HG02943 (cell line): ENCODE measurements at regions not wholly inside any gene's neighbourhood (a gene's known extent, or its start where the extent isn't known, plus 50 kb on each side); places are given as distances from the start of the nearest gene placed in this dataset.
"Not testable (repeated sequence)": the region's sequence is repeated elsewhere in the genome, so short reads cannot be mapped to it uniquely, and the experiment has no call there.

Experiments used
- ATAC-seq: cut with Tn5 transposase; IDR thresholded peaks from one replicate; pipeline ENCODE4 v1.9.1; 2021; ENCODE audit warnings: mild to moderate bottlenecking, low read depth, moderate library complexity; ENCODE audit not compliant: unreplicated experiment

- ATAC-seq = not testable (repeated sequence)
Measured at GRCh38 chrX:77390365-77390764, 56.8 kb upstream of the FGF16 start.

- ATAC-seq = no peak
Measured at GRCh38 chrX:77396781-77397180, 50.4 kb upstream of the FGF16 start.
